GM23248 (cell line): ENCODE measurements at regions not wholly inside any gene's neighbourhood (a gene's known extent, or its start where the extent isn't known, plus 50 kb on each side); places are given as distances from the start of the nearest gene placed in this dataset.

Experiments used
- DNase-seq: peaks from one replicate; pipeline ENCODE4 v3.0.0-alpha.2; 2015
- H2AFZ ChIP-seq: fragments of 200-600 bp; sonication (generic); 2 replicates; pipeline ENCODE4 v1.6.1; 2016; ENCODE audit warnings: antibody characterized with exemption
- H3F3A ChIP-seq: fragments of 200-600 bp; sonication (generic); 2 replicates; pipeline ENCODE4 v1.6.1; 2016; ENCODE audit warnings: mild to moderate bottlenecking, antibody characterized with exemption, mixed run types; ENCODE audit not compliant: insufficient read depth
- H3K27ac ChIP-seq: fragments of 200-600 bp; sonication (generic); 2 replicates; pipeline ENCODE4 v1.5.1; 2016; ENCODE audit warnings: mild to moderate bottlenecking
- H3K27me3 ChIP-seq: fragments of 200-600 bp; sonication (generic); replicated peaks from 2 replicates; pipeline ENCODE4 v1.6.1; 2016; ENCODE audit warnings: mild to moderate bottlenecking; ENCODE audit not compliant: insufficient read depth
- H3K36me3 ChIP-seq: fragments of 200-600 bp; sonication (generic); 2 replicates; pipeline ENCODE4 v1.6.1; 2016; ENCODE audit warnings: low read depth, mild to moderate bottlenecking
- H3K4me1 ChIP-seq: fragments of 200-600 bp; sonication (generic); 2 replicates; pipeline ENCODE4 v1.6.1; 2016; ENCODE audit warnings: mild to moderate bottlenecking; ENCODE audit not compliant: insufficient read depth
- H3K4me2 ChIP-seq: fragments of 200-600 bp; sonication (generic); one replicate; pipeline ENCODE4 v1.6.1; 2016; ENCODE audit warnings: mild to moderate bottlenecking; ENCODE audit not compliant: unreplicated experiment
- H3K4me3 ChIP-seq: fragments of 200-600 bp; sonication (generic); 2 replicates; pipeline ENCODE4 v1.5.1; 2016; ENCODE audit warnings: mild to moderate bottlenecking
- H3K79me2 ChIP-seq: fragments of 200-600 bp; sonication (generic); 2 replicates; pipeline ENCODE4 v1.6.1; 2016; ENCODE audit warnings: mild to moderate bottlenecking; ENCODE audit not compliant: insufficient read depth
- H3K9ac ChIP-seq: fragments of 200-600 bp; sonication (generic); 2 replicates; pipeline ENCODE4 v1.6.1; 2016; ENCODE audit warnings: mild to moderate bottlenecking
- H3K9me2 ChIP-seq: fragments of 200-600 bp; sonication (generic); 2 replicates; pipeline ENCODE4 v1.6.1; 2016; ENCODE audit warnings: mixed run types, mild to moderate bottlenecking, moderate library complexity; ENCODE audit not compliant: insufficient read depth
- H3K9me3 ChIP-seq: fragments of 200-600 bp; sonication (generic); one replicate; pipeline ENCODE4 v1.6.1; 2017; ENCODE audit warnings: low read depth
- H4K20me1 ChIP-seq: fragments of 200-600 bp; sonication (generic); 2 replicates; pipeline ENCODE4 v1.6.0; 2016; ENCODE audit not compliant: insufficient read depth
- EZH2 ChIP-seq: fragments of 200-600 bp; sonication (generic); IDR thresholded peaks from 2 replicates; pipeline ENCODE4 v1.6.1; 2018; ENCODE audit warnings: antibody characterized with exemption, mild to moderate bottlenecking; ENCODE audit not compliant: insufficient read depth, poor library complexity, severe bottlenecking
- EZH2phosphoT487 ChIP-seq: fragments of 200-600 bp; sonication (generic); IDR thresholded peaks from 2 replicates; pipeline ENCODE4 v1.6.1; 2018; ENCODE audit warnings: antibody characterized with exemption, moderate library complexity, mild to moderate bottlenecking, low read depth; ENCODE audit not compliant: insufficient read depth
- WGBS, 2 experiments: methylation state at CpG; one replicate each; pipeline ENCODE4 v1.1.6; 2015 to 2017; ENCODE audit warnings: low lambda C conversion rate in 2 of 2, low coverage in 1 of 2; ENCODE audit errors: missing lambda C conversion rate in 2 of 2; 5-methylcytosine and 5-hydroxymethylcytosine counted together
- in situ Hi-C: fragments of 300-500 bp; cut with MboI; formaldehyde crosslinking; loops from 2 replicates; pipeline ENCODE4 v1.15.0; 2020

- 33 to 39% methylated on average over 3 of the region's 3 CpGs for WGBS, 2 experiments
- Histone ChIP-seq H3K9ac (no peak overlapping the region), H4K20me1 (no peaks in the 10 kb centered on the region), H3K36me3 (no peaks in the 10 kb centered on the region), H3K4me1 (no peaks in the 10 kb centered on the region), H3K27ac (no peak overlapping the region), H3K27me3 (no peaks in the 10 kb centered on the region), H3K4me2 (no peak overlapping the region), H2AFZ (no peak overlapping the region), H3K9me2 (no peaks in the 10 kb centered on the region), H3K4me3 (no peak overlapping the region), H3K9me3 (no peaks in the 10 kb centered on the region), H3F3A (no peaks in the 10 kb centered on the region), H3K79me2 (no peaks in the 10 kb centered on the region)
- no peak for DNase-seq
- no peak for TF ChIP-seq EZH2phosphoT487
- TF ChIP-seq EZH2 = no peak
- in situ Hi-C loops = no loop called here
Observed at GRCh38 chr5:117336208-117336607, 761.6 kb upstream of the SEMA6A start.

- Histone ChIP-seq H3F3A (no peaks in the 10 kb centered on the region), H3K4me1 (no peaks in the 10 kb centered on the region), H4K20me1 (no peaks in the 10 kb centered on the region), H3K27ac (no peak overlapping the region), H2AFZ (no peak overlapping the region), H3K27me3 (no peaks in the 10 kb centered on the region), H3K9me2 (no peaks in the 10 kb centered on the region), H3K9ac (no peak overlapping the region), H3K79me2 (no peaks in the 10 kb centered on the region), H3K4me2 (no peak overlapping the region), H3K36me3 (no peaks in the 10 kb centered on the region), H3K9me3 (no peaks in the 10 kb centered on the region), H3K4me3 (no peak overlapping the region)
- TF ChIP-seq EZH2 (no peak), EZH2phosphoT487 (no peak)
- no peak for DNase-seq
- 14 to 36% methylated on average over 3 of the region's 3 CpGs for WGBS, 2 experiments
- in situ Hi-C loops = no loop called here
Observed at GRCh38 chr5:117333011-117333410, 758.4 kb upstream of the SEMA6A start.

GRCh38 chr5:117332341-117332740 is 757.7 kb upstream of the SEMA6A start:
- no peaks in the 10 kb centered on the region for H3F3A ChIP-seq
- in situ Hi-C loops = no loop called here
- H3K79me2 ChIP-seq = no peaks in the 10 kb centered on the region
- H3K4me3 ChIP-seq = no peak overlapping the region
- H3K36me3 ChIP-seq = no peaks in the 10 kb centered on the region
- no peaks in the 10 kb centered on the region for H3K27me3 ChIP-seq
- TF ChIP-seq EZH2phosphoT487 = no peak
- no peak for TF ChIP-seq EZH2
- no peaks in the 10 kb centered on the region for H3K9me3 ChIP-seq
- H3K4me2 ChIP-seq = no peak overlapping the region
- no peak overlapping the region for H3K9ac ChIP-seq
- no peak overlapping the region for H2AFZ ChIP-seq
- H4K20me1 ChIP-seq = no peaks in the 10 kb centered on the region
- DNase-seq = no peak
- WGBS, 2 experiments = 36 to 38% methylated on average over 1 of the region's 1 CpG
- H3K27ac ChIP-seq = no peak overlapping the region
- H3K9me2 ChIP-seq = no peaks in the 10 kb centered on the region
- H3K4me1 ChIP-seq = no peaks in the 10 kb centered on the region

- Histone ChIP-seq H3K9me3 (no peaks in the 10 kb centered on the region), H2AFZ (no peak overlapping the region), H3K36me3 (no peaks in the 10 kb centered on the region), H3K9ac (no peak overlapping the region), H3K27ac (no peak overlapping the region), H4K20me1 (no peaks in the 10 kb centered on the region), H3F3A (no peaks in the 10 kb centered on the region), H3K9me2 (no peaks in the 10 kb centered on the region), H3K27me3 (no peaks in the 10 kb centered on the region), H3K4me2 (no peak overlapping the region), H3K4me3 (no peak overlapping the region), H3K4me1 (no peaks in the 10 kb centered on the region), H3K79me2 (no peaks in the 10 kb centered on the region)
- TF ChIP-seq EZH2phosphoT487 (no peak), EZH2 (no peak)
- no peak for DNase-seq
- WGBS, 2 experiments = 0% methylated on average over 1 of the region's 1 CpG
- in situ Hi-C loops = no loop called here
Observed at GRCh38 chr5:117327511-117327910, 752.9 kb upstream of the SEMA6A start.

- Histone ChIP-seq H3K4me1 (no peaks in the 10 kb centered on the region), H3K4me3 (no peak overlapping the region), H3K27ac (no peak overlapping the region), H4K20me1 (no peaks in the 10 kb centered on the region), H3K9ac (no peak overlapping the region), H3K4me2 (no peak overlapping the region), H3K27me3 (no peaks in the 10 kb centered on the region), H3F3A (no peaks in the 10 kb centered on the region), H3K9me2 (no peaks in the 10 kb centered on the region), H3K36me3 (no peaks in the 10 kb centered on the region), H3K79me2 (no peaks in the 10 kb centered on the region), H2AFZ (no peak overlapping the region), H3K9me3 (no peaks in the 10 kb centered on the region)
- 31 to 32% methylated on average over 2 of the region's 2 CpGs for WGBS, 2 experiments
- DNase-seq = no peak
- in situ Hi-C loops = no loop called here
- TF ChIP-seq EZH2 (no peak), EZH2phosphoT487 (no peak)
Observed at GRCh38 chr5:117326997-117327396, 752.4 kb upstream of the SEMA6A start.
